Smooth muscle cell (in vitro differentiated cells): ENCODE measurements at regions not wholly inside any gene's neighbourhood (a gene's known extent, or its start where the extent isn't known, plus 50 kb on each side); places are given as distances from the start of the nearest gene placed in this dataset.

Experiments
- DNase-seq: peaks from one replicate; lab custom pipeline; 2025; ENCODE audit not compliant: unreplicated experiment; lab: John Stamatoyannopoulos, UW
- H2AFZ ChIP-seq: fragments of 200-600 bp; sonication (generic); 2 replicates; pipeline ENCODE4 v1.6.0; 2016; ENCODE audit warnings: antibody characterized with exemption, low read depth, mild to moderate bottlenecking
- H3F3A ChIP-seq: fragments of 200-600 bp; sonication (generic); 2 replicates; pipeline ENCODE4 v1.6.0; 2017; ENCODE audit warnings: antibody characterized with exemption, low read depth
- H3K27ac ChIP-seq: fragments of 200-600 bp; sonication (generic); 2 replicates; pipeline ENCODE4 v1.5.1; 2016; ENCODE audit warnings: low read depth, mild to moderate bottlenecking
- H3K27me3 ChIP-seq: fragments of 200-600 bp; sonication (generic); 2 replicates; pipeline ENCODE4 v1.6.1; 2016; ENCODE audit warnings: low read depth, mild to moderate bottlenecking
- H3K36me3 ChIP-seq: fragments of 200-600 bp; sonication (generic); 2 replicates; pipeline ENCODE4 v1.5.1; 2016; ENCODE audit warnings: low read depth
- H3K4me1 ChIP-seq: fragments of 200-600 bp; sonication (generic); 2 replicates; pipeline ENCODE4 v1.5.1; 2016; ENCODE audit warnings: low read depth
- H3K4me2 ChIP-seq: fragments of 200-600 bp; sonication (generic); 2 replicates; pipeline ENCODE4 v1.6.0; 2016; ENCODE audit warnings: mild to moderate bottlenecking
- H3K4me3 ChIP-seq: fragments of 200-600 bp; sonication (generic); 2 replicates; pipeline ENCODE4 v1.5.1; 2016; ENCODE audit warnings: mild to moderate bottlenecking
- H3K79me2 ChIP-seq: fragments of 200-600 bp; sonication (generic); 2 replicates; pipeline ENCODE4 v1.6.0; 2016; ENCODE audit warnings: low read depth, mild to moderate bottlenecking
- H3K9ac ChIP-seq: fragments of 200-600 bp; sonication (generic); 2 replicates; pipeline ENCODE4 v1.6.0; 2016; ENCODE audit warnings: low read depth
- H3K9me3 ChIP-seq: fragments of 200-600 bp; sonication (generic); replicated peaks from 2 replicates; pipeline ENCODE4 v1.5.1; 2016; ENCODE audit warnings: low read depth
- H4K20me1 ChIP-seq: fragments of 200-600 bp; sonication (generic); 2 replicates; pipeline ENCODE4 v1.6.0; 2016; ENCODE audit warnings: low read depth
- CTCF ChIP-seq: fragments of 200-600 bp; sonication (generic); IDR thresholded peaks from 2 replicates; pipeline ENCODE4 v1.5.1; 2017; ENCODE audit warnings: borderline replicate concordance, mild to moderate bottlenecking, antibody characterized with exemption; ENCODE audit not compliant: insufficient read depth, poor library complexity, severe bottlenecking
- WGBS: methylation state at CpG from one replicate; pipeline ENCODE4 v1.1.7; 2016; ENCODE audit warnings: low lambda C conversion rate; 5-methylcytosine and 5-hydroxymethylcytosine counted together

GRCh38 chr16:11440657-11441012 lies 95.4 kb downstream of the RMI2 start:
- Histone ChIP-seq H3K79me2 (no peaks in the 10 kb centered on the region), H3K9me3 (no peaks in the 10 kb centered on the region), H3K36me3 (no peaks in the 10 kb centered on the region), H3K27ac (no peak overlapping the region), H3F3A (no peaks in the 10 kb centered on the region), H3K4me2 (no peak overlapping the region), H3K4me3 (no peak overlapping the region), H3K9ac (no peak overlapping the region), H3K27me3 (no peaks in the 10 kb centered on the region), H4K20me1 (no peaks in the 10 kb centered on the region), H2AFZ (no peak overlapping the region), H3K4me1 (no peaks in the 10 kb centered on the region)
- no peak for DNase-seq
- WGBS = 96% methylated on average over 7 of the region's 7 CpGs
- no peak for TF ChIP-seq CTCF

GRCh38 chr16:11445486-11445885 lies 100.2 kb downstream of the RMI2 start:
- no peak overlapping the region for H3K4me3 ChIP-seq
- no peak overlapping the region for H3K27ac ChIP-seq
- H3K9ac ChIP-seq = no peak overlapping the region
- H3F3A ChIP-seq = no peaks in the 10 kb centered on the region
- no peaks in the 10 kb centered on the region for H3K9me3 ChIP-seq
- TF ChIP-seq CTCF = no peak
- no peaks in the 10 kb centered on the region for H3K79me2 ChIP-seq
- H2AFZ ChIP-seq = no peak overlapping the region
- no peaks in the 10 kb centered on the region for H4K20me1 ChIP-seq
- H3K36me3 ChIP-seq = no peaks in the 10 kb centered on the region
- no peaks in the 10 kb centered on the region for H3K4me1 ChIP-seq
- no peak overlapping the region for H3K4me2 ChIP-seq
- 90% methylated on average over 7 of the region's 7 CpGs for WGBS
- DNase-seq = no peak
- H3K27me3 ChIP-seq = no peaks in the 10 kb centered on the region

- Histone ChIP-seq H3K36me3 (no peaks in the 10 kb centered on the region), H3K4me3 (no peak overlapping the region), H3K4me1 (no peaks in the 10 kb centered on the region), H3K79me2 (no peaks in the 10 kb centered on the region), H3K9ac (no peak overlapping the region), H2AFZ (no peak overlapping the region), H3F3A (no peaks in the 10 kb centered on the region), H3K4me2 (no peak overlapping the region), H4K20me1 (no peaks in the 10 kb centered on the region), H3K27me3 (no peaks in the 10 kb centered on the region), H3K9me3 (no peaks in the 10 kb centered on the region), H3K27ac (no peak overlapping the region)
- no peak for DNase-seq
- TF ChIP-seq CTCF = no peak
- WGBS = 94% methylated on average over 12 of the region's 12 CpGs
Measured at GRCh38 chr16:11446566-11447119, 101.4 kb downstream of the RMI2 start.

GRCh38 chr16:11447272-11447671 lies 102.0 kb downstream of the RMI2 start:
- Histone ChIP-seq H3K9ac (no peak overlapping the region), H2AFZ (no peak overlapping the region), H3K27me3 (no peaks in the 10 kb centered on the region), H3F3A (no peaks in the 10 kb centered on the region), H3K36me3 (no peaks in the 10 kb centered on the region), H3K9me3 (no peaks in the 10 kb centered on the region), H3K79me2 (no peaks in the 10 kb centered on the region), H3K4me3 (no peak overlapping the region), H3K27ac (no peak overlapping the region), H3K4me2 (no peak overlapping the region), H3K4me1 (no peaks in the 10 kb centered on the region), H4K20me1 (no peaks in the 10 kb centered on the region)
- no peak for DNase-seq
- 87% methylated on average over 10 of the region's 10 CpGs for WGBS
- TF ChIP-seq CTCF = no peak
